ENCODE measurements at regions not wholly inside any gene's neighbourhood (a gene's known extent, or its start where the extent isn't known, plus 50 kb on each side); places are given as distances from the start of the nearest gene placed in this dataset.
A peak's percentile ranks its signal among the peaks of the same experiment; 100 is the strongest.

GRCh38 chr10:114708084-114708483, 50.0 kb upstream of the ABLIM1 start:
- H3K4me1 ChIP-seq, result no peaks in the 10 kb centered on the region
- FAIRE-seq (no peak), DNase-seq (no peak), ATAC-seq (no peak)
- intact Hi-C loops (cut with DNase I), result loop anchor here in 1 of 3 donors (10.0 kb wide), 1 partner anchor 153 kb away; no protein-coding TSS in a partner anchor
- WGBS, 2 donors, result 72 to 85% methylated on average over 5 of the region's 5 CpGs
- H3K4me3 ChIP-seq, result no peak overlapping the region
- TF ChIP-seq CTCF (IDR thresholded peaks at IDR 0.05), result no peak
- H3K9me3 ChIP-seq, result no peaks in the 10 kb centered on the region
- H3K27ac ChIP-seq, result no peak overlapping the region
- no peaks in the 10 kb centered on the region for H3K36me3 ChIP-seq
- no peaks in the 10 kb centered on the region for H3K27me3 ChIP-seq

GRCh38 chr10:114708717-114709335, 50.8 kb upstream of the ABLIM1 start:
- DNase-seq (no peak), ATAC-seq (peak in 2 of 4 donors; percentile 36 to 52), FAIRE-seq (no peak)

GRCh38 chr10:114709984-114710383, 51.9 kb upstream of the ABLIM1 start:
- Histone ChIP-seq H3K36me3 (no peaks in the 10 kb centered on the region), H3K9me3 (no peaks in the 10 kb centered on the region), H3K4me1 (no peaks in the 10 kb centered on the region), H3K4me3 (no peak overlapping the region), H3K27ac (no peak overlapping the region), H3K27me3 (no peaks in the 10 kb centered on the region)
- intact Hi-C loops (cut with DNase I), result loop anchor here in 1 of 3 donors (10.0 kb wide), 1 partner anchor 155 kb away; no protein-coding TSS in a partner anchor
- no peak for TF ChIP-seq CTCF (IDR thresholded peaks at IDR 0.05)
- FAIRE-seq (no peak), DNase-seq (no peak), ATAC-seq (no peak)
- WGBS, 2 donors, result 87 to 99% methylated on average over 2 of the region's 2 CpGs

More at GRCh38 chr10:114708717-114709335, 50.8 kb upstream of the ABLIM1 start:
- H3K9me3 ChIP-seq, result no peaks in the 10 kb centered on the region
- intact Hi-C loops (cut with DNase I), result loop anchor here in 1 of 3 donors (10.0 kb wide), 1 partner anchor 154 kb away; no protein-coding TSS in a partner anchor
- no peak for TF ChIP-seq CTCF (IDR thresholded peaks at IDR 0.05)
- H3K4me1 ChIP-seq, result no peaks in the 10 kb centered on the region
- no peak overlapping the region for H3K27ac ChIP-seq
- no peaks in the 10 kb centered on the region for H3K36me3 ChIP-seq
- H3K27me3 ChIP-seq, result no peaks in the 10 kb centered on the region
- WGBS, 2 donors, result 81 to 83% methylated on average over 5 of the region's 5 CpGs
- no peak overlapping the region for H3K4me3 ChIP-seq

- DNase-seq (no peak), FAIRE-seq (no peak), ATAC-seq (no peak)
- Histone ChIP-seq H3K27ac (no peak overlapping the region), H3K9me3 (no peaks in the 10 kb centered on the region), H3K27me3 (no peaks in the 10 kb centered on the region), H3K36me3 (no peaks in the 10 kb centered on the region), H3K4me3 (no peak overlapping the region), H3K4me1 (no peaks in the 10 kb centered on the region)
- intact Hi-C loops (cut with DNase I), result no loop called here
- 91 to 95% methylated on average over 5 of the region's 5 CpGs for WGBS, 2 donors
- no peak for TF ChIP-seq CTCF (IDR thresholded peaks at IDR 0.05)
These were observed 53.2 kb upstream of the ABLIM1 start for GRCh38 chr10:114711176-114711868.

- ATAC-seq, result no peak
- DNase-seq, result no peak
- H3K4me1 ChIP-seq, result no peaks in the 10 kb centered on the region
- no peak for TF ChIP-seq CTCF (IDR thresholded peaks at IDR 0.05)
- no peak overlapping the region for H3K27ac ChIP-seq
- no peaks in the 10 kb centered on the region for H3K36me3 ChIP-seq
- WGBS, 2 donors, result 95 to 96% methylated on average over 7 of the region's 7 CpGs
- FAIRE-seq, result no peak
- H3K4me3 ChIP-seq, result no peak overlapping the region
- H3K9me3 ChIP-seq, result no peaks in the 10 kb centered on the region
- intact Hi-C loops (cut with DNase I), result no loop called here
- no peaks in the 10 kb centered on the region for H3K27me3 ChIP-seq
These were observed 53.8 kb upstream of the ABLIM1 start for GRCh38 chr10:114711869-114712250.
